Fibroblast of mammary gland (primary cell): ENCODE measurements at regions not wholly inside any gene's neighbourhood (a gene's known extent, or its start where the extent isn't known, plus 50 kb on each side); places are given as distances from the start of the nearest gene placed in this dataset.

ENCODE experiments used
- DNase-seq: peaks from one replicate; pipeline ENCODE4 v3.0.0-alpha.2; 2010; ENCODE audit warnings: low read depth
- H3K4me3 ChIP-seq: 2 replicates; pipeline ENCODE4 v1.5.1; 2011; ENCODE audit warnings: low read depth, mild to moderate bottlenecking, low read length, moderate library complexity; ENCODE audit not compliant: control insufficient read depth
- TF ChIP-seq, protein P1 (sequence below): conservative IDR thresholded peaks from 2 replicates; pipeline ENCODE4 v1.5.1; 2011; ENCODE audit warnings: low read depth, low read length, inconsistent platforms; ENCODE audit not compliant: control insufficient read depth, insufficient read depth

DNA sequence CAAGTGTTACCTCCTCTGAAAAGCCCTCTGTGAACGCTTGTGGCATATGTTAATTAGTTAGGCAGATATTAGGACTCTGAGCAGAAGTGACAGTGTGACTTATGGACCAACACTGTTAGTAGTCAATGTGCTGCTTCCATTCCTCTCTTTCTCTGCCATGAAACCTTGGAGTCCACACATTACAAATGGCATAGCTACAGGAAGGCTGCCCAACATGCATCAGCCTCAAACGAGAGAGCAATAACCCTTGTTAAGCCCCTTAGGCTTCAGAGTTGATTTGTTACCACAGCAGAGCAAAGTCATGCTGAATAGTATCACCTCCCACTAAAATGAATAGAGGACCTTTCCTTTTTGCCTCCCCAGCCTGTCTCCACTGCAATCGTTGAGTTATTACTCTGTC, 397.7 kb upstream of the SMARCA2 start:
- no peak for DNase-seq
- no peak overlapping the region for H3K4me3 ChIP-seq
- TF ChIP-seq, protein P1, sequence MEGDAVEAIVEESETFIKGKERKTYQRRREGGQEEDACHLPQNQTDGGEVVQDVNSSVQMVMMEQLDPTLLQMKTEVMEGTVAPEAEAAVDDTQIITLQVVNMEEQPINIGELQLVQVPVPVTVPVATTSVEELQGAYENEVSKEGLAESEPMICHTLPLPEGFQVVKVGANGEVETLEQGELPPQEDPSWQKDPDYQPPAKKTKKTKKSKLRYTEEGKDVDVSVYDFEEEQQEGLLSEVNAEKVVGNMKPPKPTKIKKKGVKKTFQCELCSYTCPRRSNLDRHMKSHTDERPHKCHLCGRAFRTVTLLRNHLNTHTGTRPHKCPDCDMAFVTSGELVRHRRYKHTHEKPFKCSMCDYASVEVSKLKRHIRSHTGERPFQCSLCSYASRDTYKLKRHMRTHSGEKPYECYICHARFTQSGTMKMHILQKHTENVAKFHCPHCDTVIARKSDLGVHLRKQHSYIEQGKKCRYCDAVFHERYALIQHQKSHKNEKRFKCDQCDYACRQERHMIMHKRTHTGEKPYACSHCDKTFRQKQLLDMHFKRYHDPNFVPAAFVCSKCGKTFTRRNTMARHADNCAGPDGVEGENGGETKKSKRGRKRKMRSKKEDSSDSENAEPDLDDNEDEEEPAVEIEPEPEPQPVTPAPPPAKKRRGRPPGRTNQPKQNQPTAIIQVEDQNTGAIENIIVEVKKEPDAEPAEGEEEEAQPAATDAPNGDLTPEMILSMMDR, result no peak

DNA sequence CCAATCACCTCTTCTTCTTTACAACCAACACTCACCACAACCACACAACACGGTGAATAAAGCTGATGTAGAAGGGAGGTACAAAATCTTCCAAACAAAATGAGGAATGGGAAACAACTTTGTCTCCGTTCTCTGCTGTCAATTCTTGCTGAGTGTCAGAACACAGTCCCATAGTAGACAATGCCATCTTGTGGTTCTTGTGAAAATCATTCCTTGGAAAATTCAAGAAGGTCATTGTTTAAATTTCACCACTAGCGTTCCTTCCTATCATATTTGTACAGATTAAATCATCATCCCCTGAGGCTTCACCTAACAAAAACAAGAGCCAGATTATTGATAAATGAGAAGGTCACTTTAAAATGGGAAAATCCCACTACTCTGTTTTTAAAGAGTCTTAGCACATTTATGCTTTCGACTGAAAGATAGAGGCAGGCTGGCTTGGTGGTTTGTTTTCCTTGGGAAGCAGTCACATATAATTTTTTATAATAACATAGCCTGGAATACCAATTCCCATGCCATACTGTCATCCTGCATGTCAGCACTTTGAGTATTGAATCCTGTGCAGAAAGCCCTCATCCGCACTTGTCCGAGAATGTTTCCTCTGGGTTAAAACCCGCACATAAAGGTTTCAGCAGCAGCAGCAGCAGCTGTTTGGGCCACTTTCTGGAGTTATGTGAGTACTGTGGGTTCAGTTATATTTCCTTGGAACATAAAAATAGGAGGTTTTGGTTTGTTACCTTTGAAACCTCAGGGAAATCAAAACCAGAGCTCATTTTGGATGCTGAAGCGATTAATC, 395.0 kb upstream of the SMARCA2 start:
- DNase-seq, result peak; percentile 11
- no peak overlapping the region for H3K4me3 ChIP-seq
- TF ChIP-seq, protein P1, result no peak

DNA sequence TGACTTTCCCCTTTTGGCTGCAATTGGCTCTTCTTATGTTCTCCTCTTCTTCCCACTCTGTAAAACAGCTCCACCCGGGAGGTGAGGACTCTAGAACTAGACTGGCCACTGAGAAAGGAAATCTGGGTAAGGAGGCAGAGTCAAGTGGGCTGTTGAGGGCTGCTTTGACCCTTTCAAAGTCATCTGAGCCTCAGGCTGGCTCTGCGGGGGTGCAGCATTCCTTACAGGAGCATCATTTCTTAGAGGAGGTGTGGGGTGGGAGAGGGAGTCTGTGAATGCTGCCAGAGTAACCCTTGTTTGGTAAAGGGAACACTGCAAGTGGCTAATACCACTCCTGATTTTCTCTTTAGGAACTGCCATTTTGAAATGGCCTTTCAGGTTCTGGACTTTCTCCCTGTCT, 377.7 kb upstream of the SMARCA2 start:
- H3K4me3 ChIP-seq, result no peak overlapping the region
- TF ChIP-seq, protein P1, result no peak
- DNase-seq, result no peak

DNA sequence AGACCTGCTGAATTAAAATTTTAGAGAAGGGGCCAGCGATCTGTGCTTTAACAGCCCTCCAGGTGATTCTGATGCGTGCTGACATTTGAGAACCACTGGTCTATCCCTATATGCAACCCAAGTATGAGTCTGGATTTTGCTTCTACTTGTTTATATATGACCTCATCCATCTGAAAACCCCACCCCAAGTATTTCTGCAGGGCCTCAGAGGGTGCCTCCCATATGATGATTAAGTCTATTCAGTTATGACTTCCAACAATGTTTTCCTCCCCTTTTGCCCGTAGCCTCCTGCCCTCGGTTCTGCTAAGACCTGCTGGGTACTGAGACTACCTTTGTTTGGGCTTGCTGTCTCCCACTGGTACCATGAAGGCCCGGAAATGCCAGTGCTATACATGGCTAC, 376.0 kb upstream of the SMARCA2 start:
- H3K4me3 ChIP-seq, result no peak overlapping the region
- TF ChIP-seq, protein P1, result no peak
- DNase-seq, result no peak

DNA sequence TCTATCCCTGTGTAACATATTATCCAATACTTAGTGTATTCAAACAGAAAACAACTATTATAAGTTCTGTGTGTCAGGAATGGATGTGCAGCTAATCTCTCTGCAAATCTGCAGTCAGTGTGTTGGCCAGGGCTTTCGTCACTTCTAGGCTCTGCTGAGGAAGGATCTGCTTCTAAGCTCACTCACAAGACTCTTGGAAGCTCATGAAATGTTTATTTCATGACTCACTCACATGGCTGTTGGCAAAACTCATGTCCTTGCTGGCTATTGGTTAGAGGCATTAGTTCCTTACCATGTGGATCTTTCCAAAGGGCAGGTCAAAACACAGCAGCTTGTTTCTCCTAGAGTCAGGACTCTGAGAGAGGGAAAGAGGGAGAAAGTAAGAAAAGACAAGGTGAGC, 367.4 kb upstream of the SMARCA2 start:
- DNase-seq, result peak; percentile 44
- TF ChIP-seq, protein P1, result no peak
- no peak overlapping the region for H3K4me3 ChIP-seq

DNA sequence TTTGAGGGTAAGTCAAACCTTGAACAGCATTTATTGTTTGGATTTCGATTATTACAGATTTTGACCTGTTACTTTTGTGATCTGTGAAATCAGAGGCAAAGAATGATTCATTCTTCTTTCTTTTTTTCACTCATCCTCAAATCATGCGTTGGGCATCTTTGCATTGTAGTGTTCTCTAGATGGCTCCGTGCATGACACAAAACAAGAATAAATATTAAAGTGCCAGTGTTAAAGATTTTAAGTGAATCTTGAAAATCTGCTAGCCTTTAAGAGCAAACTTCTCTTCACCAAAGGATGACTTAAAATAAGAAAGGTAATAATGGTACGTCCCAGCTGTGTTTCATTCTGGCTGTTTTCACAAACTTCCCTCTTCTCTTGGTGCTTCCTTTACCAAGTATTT, 361.9 kb upstream of the SMARCA2 start:
- DNase-seq, result no peak
- TF ChIP-seq, protein P1, result no peak
- H3K4me3 ChIP-seq, result no peak overlapping the region
